Right atrium auricular region (tissue), 2 donors: ENCODE measurements at regions not wholly inside any gene's neighbourhood (a gene's known extent, or its start where the extent isn't known, plus 50 kb on each side); places are given as distances from the start of the nearest gene placed in this dataset.

ENCODE experiments used
- DNase-seq: peaks from one replicate; pipeline ENCODE4 v3.0.0-alpha.2; 2019; ENCODE audit warnings: low spot score
- H3K27ac ChIP-seq, 2 donors: fragments of 200-600 bp; sonication (generic); 1 replicate in 1 of 2; 2 replicates in 1 of 2; pipeline ENCODE4 v1.5.1; 2016 to 2019
- H3K27me3 ChIP-seq, 2 donors: fragments of 200-600 bp; sonication (generic); one replicate each; pipeline versions ENCODE4 v1.5.1 to v1.6.0; 2017 to 2019
- H3K36me3 ChIP-seq: fragments of 200-600 bp; sonication (generic); one replicate; pipeline ENCODE4 v1.5.1; 2016
- H3K4me1 ChIP-seq, 2 donors: fragments of 200-600 bp; sonication (generic); one replicate each; pipeline versions ENCODE4 v1.5.1 to v1.6.0; 2017 to 2019
- H3K4me3 ChIP-seq, 2 donors: fragments of 200-600 bp; sonication (generic); 1 replicate in 1 of 2; 2 replicates in 1 of 2; pipeline ENCODE4 v1.5.1; 2017 to 2019; ENCODE audit warnings: mild to moderate bottlenecking in 1 of 2, moderate library complexity in 1 of 2
- H3K9me3 ChIP-seq, 2 donors: fragments of 200-600 bp; sonication (generic); one replicate each; pipeline ENCODE4 v1.5.1; 2019
- TF ChIP-seq, protein P1 (sequence below), 2 donors: fragments of 200-600 bp; sonication (generic); IDR thresholded peaks; one replicate each; pipeline ENCODE4 v1.5.1; 2019; ENCODE audit warnings: antibody characterized with exemption in 2 of 2

DNA sequence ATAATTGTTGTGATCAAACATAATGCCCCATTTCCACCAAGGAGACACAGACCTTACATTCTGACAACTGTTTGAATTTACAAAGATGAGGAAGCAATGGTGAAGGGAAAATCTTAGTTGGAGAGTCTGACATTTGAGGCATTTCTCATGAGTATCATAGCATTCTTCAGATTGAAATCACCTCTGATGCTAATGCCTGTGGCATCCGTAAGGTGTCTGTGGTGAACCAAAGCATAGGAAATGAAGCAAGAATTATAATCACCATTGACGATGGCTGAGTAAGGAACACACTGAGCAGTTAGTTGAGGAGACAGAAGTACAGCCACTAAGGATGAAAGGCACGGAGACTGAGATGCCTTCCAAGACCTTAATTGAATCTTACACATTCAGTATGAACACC, 575.7 kb downstream of the TRIML1 start:
- Histone ChIP-seq H3K4me1 (no peaks in the 10 kb centered on the region), H3K27me3 (no peaks in the 10 kb centered on the region)
- TF ChIP-seq, protein P1, sequence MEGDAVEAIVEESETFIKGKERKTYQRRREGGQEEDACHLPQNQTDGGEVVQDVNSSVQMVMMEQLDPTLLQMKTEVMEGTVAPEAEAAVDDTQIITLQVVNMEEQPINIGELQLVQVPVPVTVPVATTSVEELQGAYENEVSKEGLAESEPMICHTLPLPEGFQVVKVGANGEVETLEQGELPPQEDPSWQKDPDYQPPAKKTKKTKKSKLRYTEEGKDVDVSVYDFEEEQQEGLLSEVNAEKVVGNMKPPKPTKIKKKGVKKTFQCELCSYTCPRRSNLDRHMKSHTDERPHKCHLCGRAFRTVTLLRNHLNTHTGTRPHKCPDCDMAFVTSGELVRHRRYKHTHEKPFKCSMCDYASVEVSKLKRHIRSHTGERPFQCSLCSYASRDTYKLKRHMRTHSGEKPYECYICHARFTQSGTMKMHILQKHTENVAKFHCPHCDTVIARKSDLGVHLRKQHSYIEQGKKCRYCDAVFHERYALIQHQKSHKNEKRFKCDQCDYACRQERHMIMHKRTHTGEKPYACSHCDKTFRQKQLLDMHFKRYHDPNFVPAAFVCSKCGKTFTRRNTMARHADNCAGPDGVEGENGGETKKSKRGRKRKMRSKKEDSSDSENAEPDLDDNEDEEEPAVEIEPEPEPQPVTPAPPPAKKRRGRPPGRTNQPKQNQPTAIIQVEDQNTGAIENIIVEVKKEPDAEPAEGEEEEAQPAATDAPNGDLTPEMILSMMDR (IDR thresholded peaks at IDR 0.05): no peak

DNA sequence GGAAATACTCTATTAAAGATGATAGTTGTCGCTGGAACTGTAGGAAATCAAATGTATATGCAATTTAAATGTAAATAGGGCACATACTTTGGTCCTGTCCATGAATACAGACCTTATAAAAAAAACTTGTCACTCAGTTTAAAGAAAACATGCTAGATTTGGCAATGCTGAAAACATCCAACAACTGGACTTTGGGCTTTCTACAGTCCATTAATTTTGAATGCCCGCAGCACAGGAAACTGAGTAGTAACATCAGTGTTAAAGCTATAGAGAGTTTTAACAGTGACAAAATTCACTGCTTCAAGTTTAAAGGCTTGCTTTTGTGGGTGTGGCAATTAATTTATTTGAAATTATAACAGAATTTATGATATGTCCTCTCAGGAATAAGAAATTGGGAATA, 578.4 kb downstream of the TRIML1 start:
- Histone ChIP-seq H3K4me3 (no peak overlapping the region), H3K4me1 (no peaks in the 10 kb centered on the region), H3K27me3 (no peaks in the 10 kb centered on the region), H3K36me3 (no peaks in the 10 kb centered on the region), H3K9me3 (no peaks in the 10 kb centered on the region), H3K27ac (no peak overlapping the region)
- no peak for DNase-seq
- TF ChIP-seq, protein P1 (IDR thresholded peaks at IDR 0.05): no peak

More for the DNA sequence above, 575.7 kb downstream of the TRIML1 start:
- DNase-seq: no peak
- H3K27ac ChIP-seq: no peak overlapping the region
- no peaks in the 10 kb centered on the region for H3K9me3 ChIP-seq
- no peaks in the 10 kb centered on the region for H3K36me3 ChIP-seq
- no peak overlapping the region for H3K4me3 ChIP-seq

GRCh38 chr4:188719794-188720193, 580.6 kb downstream of the TRIML1 start:
- no peak for DNase-seq
- H3K9me3 ChIP-seq: no peaks in the 10 kb centered on the region

DNA sequence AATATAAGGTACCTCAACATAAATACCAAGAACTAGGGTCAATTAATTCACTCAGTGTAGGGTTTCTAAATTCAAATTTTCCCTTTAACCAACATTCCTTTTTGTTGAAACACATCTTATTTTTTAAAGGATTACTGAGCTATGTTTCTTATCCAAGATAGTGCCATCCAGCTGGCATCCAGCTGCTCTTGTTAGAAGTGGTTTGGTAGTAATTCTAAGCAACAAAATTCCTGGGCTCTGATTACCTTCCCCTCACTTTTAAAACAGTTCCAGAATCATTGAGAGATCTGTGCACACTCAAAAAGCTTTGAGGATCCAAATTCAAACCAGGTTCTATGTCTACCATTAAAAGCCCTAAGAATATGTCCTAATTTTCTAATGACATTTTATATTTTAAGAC, 583.7 kb downstream of the TRIML1 start:
- no peaks in the 10 kb centered on the region for H3K9me3 ChIP-seq
- H3K36me3 ChIP-seq: no peaks in the 10 kb centered on the region
- H3K27ac ChIP-seq: no peak overlapping the region
- no peak overlapping the region for H3K4me3 ChIP-seq
- H3K27me3 ChIP-seq: no peaks in the 10 kb centered on the region
- TF ChIP-seq, protein P1 (IDR thresholded peaks at IDR 0.05): no peak
- no peaks in the 10 kb centered on the region for H3K4me1 ChIP-seq
- no peak for DNase-seq

More at GRCh38 chr4:188719794-188720193, 580.6 kb downstream of the TRIML1 start:
- Histone ChIP-seq H3K4me1 (no peaks in the 10 kb centered on the region), H3K36me3 (no peaks in the 10 kb centered on the region), H3K4me3 (no peak overlapping the region), H3K27ac (no peak overlapping the region), H3K27me3 (no peaks in the 10 kb centered on the region)
- TF ChIP-seq, protein P1 (IDR thresholded peaks at IDR 0.05): no peak

DNA sequence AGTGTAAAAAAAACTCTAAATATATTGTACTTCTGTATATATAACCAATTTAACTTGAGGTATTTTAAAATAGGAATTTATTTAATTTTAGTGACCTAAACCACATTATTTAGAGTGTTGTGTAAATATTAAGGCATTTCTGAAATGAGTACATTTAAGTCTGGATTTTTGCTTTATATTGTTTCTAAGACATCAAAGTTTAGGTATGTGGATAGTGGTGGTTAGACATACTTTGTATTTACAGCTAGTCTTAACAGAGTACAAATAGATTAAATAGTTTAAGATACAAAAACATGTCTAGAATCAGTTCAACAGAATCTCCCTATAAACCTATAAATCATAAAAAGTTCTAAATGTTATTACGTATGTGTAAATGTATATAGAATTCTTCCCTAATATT, 588.5 kb downstream of the TRIML1 start:
- H3K36me3 ChIP-seq: no peaks in the 10 kb centered on the region
- no peaks in the 10 kb centered on the region for H3K27me3 ChIP-seq
- DNase-seq: no peak
- no peak overlapping the region for H3K27ac ChIP-seq
- H3K9me3 ChIP-seq: no peaks in the 10 kb centered on the region
- TF ChIP-seq, protein P1 (IDR thresholded peaks at IDR 0.05): no peak
- H3K4me3 ChIP-seq: no peak overlapping the region
- no peaks in the 10 kb centered on the region for H3K4me1 ChIP-seq

DNA sequence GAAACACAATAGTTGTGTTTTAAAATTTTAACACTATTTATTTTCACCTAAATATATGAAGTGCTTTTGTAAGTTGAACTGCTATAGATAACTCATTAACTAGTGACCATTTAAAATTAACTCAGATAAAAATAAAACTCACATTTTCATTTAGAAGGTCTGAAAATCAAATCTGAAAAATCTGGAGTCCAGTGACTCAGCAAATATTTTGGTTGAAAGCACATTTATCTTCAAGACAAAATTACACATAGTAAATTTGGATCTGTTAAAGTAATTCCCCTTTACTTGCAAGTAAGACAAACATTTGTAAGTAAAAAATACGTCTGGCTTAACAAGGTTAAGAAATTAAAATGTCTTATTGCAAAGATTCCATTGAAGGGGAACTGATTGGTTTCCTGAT, 589.1 kb downstream of the TRIML1 start:
- Histone ChIP-seq H3K4me3 (no peak overlapping the region), H3K27ac (no peak overlapping the region), H3K27me3 (no peaks in the 10 kb centered on the region), H3K36me3 (no peaks in the 10 kb centered on the region), H3K4me1 (no peaks in the 10 kb centered on the region), H3K9me3 (no peaks in the 10 kb centered on the region)
- DNase-seq: no peak
- TF ChIP-seq, protein P1 (IDR thresholded peaks at IDR 0.05): no peak
